Activated naive CD8-positive, alpha-beta T cell treated with anti-CD3 and anti-CD28 coated beads, Interleukin-2, amount 50 U/mL, for 24 hours (primary cell): ENCODE measurements at regions not wholly inside any gene's neighbourhood (a gene's known extent, or its start where the extent isn't known, plus 50 kb on each side); places are given as distances from the start of the nearest gene placed in this dataset.
A peak's percentile ranks its signal among the peaks of the same experiment; 100 is the strongest.
"Not testable (repeated sequence)": the region's sequence is repeated elsewhere in the genome, so short reads cannot be mapped to it uniquely, and the experiment has no call there.

Experiments used
- ATAC-seq: fragments of 150-1000 bp; cut with Tn5 transposase; one replicate; pipeline ENCODE4 v1.10.0; 2021
- DNase-seq: peaks from one replicate; pipeline ENCODE4 v3.0.0; 2021
- H3K27ac Mint-ChIP-seq: one replicate; pipeline ENCODE4 v1.8.0; 2021; ENCODE audit warnings: mild to moderate bottlenecking, mixed read lengths
- H3K27me3 Mint-ChIP-seq: one replicate; pipeline ENCODE4 v1.8.0; 2021; ENCODE audit warnings: mixed read lengths
- H3K36me3 Mint-ChIP-seq: one replicate; pipeline ENCODE4 v1.8.0; 2021; ENCODE audit warnings: low read depth, mixed read lengths
- H3K4me1 Mint-ChIP-seq: one replicate; pipeline ENCODE4 v1.8.0; 2021; ENCODE audit warnings: mixed read lengths
- H3K4me3 Mint-ChIP-seq: one replicate; pipeline ENCODE4 v1.8.0; 2021; ENCODE audit warnings: mild to moderate bottlenecking, moderate library complexity, mixed read lengths
- H3K9me3 Mint-ChIP-seq: one replicate; pipeline ENCODE4 v1.8.0; 2021; ENCODE audit warnings: mixed read lengths

- H3K4me3 Mint-ChIP-seq: no peak overlapping the region
- H3K27me3 Mint-ChIP-seq: no peaks in the 10 kb centered on the region
- DNase-seq (no peak), ATAC-seq (no peak)
- peaks cover 22% of the 10 kb centered on the region for H3K9me3 Mint-ChIP-seq
- H3K4me1 Mint-ChIP-seq: no peaks in the 10 kb centered on the region
- H3K27ac Mint-ChIP-seq: no peak overlapping the region
- H3K36me3 Mint-ChIP-seq: no peaks in the 10 kb centered on the region
Observed at GRCh38 chr16:35197656-35198055, 1738.2 kb downstream of the TP53TG3F start.

GRCh38 chr16:35198223-35199199 is 1739.1 kb downstream of the TP53TG3F start:
- H3K4me3 Mint-ChIP-seq: no peak overlapping the region
- peaks cover 22% of the 10 kb centered on the region for H3K9me3 Mint-ChIP-seq

GRCh38 chr16:35200662-35201061 is 1741.2 kb downstream of the TP53TG3F start:
- no peak overlapping the region for H3K4me3 Mint-ChIP-seq
- H3K9me3 Mint-ChIP-seq: peaks cover 21% of the 10 kb centered on the region
- no peaks in the 10 kb centered on the region for H3K4me1 Mint-ChIP-seq
- no peak overlapping the region for H3K27ac Mint-ChIP-seq
- H3K36me3 Mint-ChIP-seq: no peaks in the 10 kb centered on the region
- DNase-seq (no peak), ATAC-seq (no peak)
- no peaks in the 10 kb centered on the region for H3K27me3 Mint-ChIP-seq

More at GRCh38 chr16:35198223-35199199, 1739.1 kb downstream of the TP53TG3F start:
- H3K27ac Mint-ChIP-seq: no peak overlapping the region
- ATAC-seq (no peak), DNase-seq (no peak)
- no peaks in the 10 kb centered on the region for H3K36me3 Mint-ChIP-seq
- no peaks in the 10 kb centered on the region for H3K27me3 Mint-ChIP-seq
- no peaks in the 10 kb centered on the region for H3K4me1 Mint-ChIP-seq

GRCh38 chr16:35201151-35201550 is 1741.7 kb downstream of the TP53TG3F start:
- Mint-ChIP-seq H3K27ac (no peak overlapping the region), H3K4me1 (no peaks in the 10 kb centered on the region), H3K27me3 (no peaks in the 10 kb centered on the region), H3K4me3 (no peak overlapping the region), H3K36me3 (no peaks in the 10 kb centered on the region), H3K9me3 (peaks cover 26% of the 10 kb centered on the region)
- ATAC-seq: no peak
- DNase-seq: no peak

GRCh38 chr16:35203636-35204035 is 1744.2 kb downstream of the TP53TG3F start:
- DNase-seq (no peak), ATAC-seq (no peak)
- no peaks in the 10 kb centered on the region for H3K4me1 Mint-ChIP-seq
- no peak overlapping the region for H3K4me3 Mint-ChIP-seq
- no peaks in the 10 kb centered on the region for H3K36me3 Mint-ChIP-seq
- no peak overlapping the region for H3K27ac Mint-ChIP-seq
- H3K27me3 Mint-ChIP-seq: no peaks in the 10 kb centered on the region
- H3K9me3 Mint-ChIP-seq: peaks cover 24% of the 10 kb centered on the region

- Mint-ChIP-seq H3K4me3 (no peak overlapping the region), H3K27me3 (no peaks in the 10 kb centered on the region), H3K9me3 (peaks cover 15% of the 10 kb centered on the region), H3K27ac (no peak overlapping the region), H3K4me1 (no peaks in the 10 kb centered on the region), H3K36me3 (no peaks in the 10 kb centered on the region)
- ATAC-seq (no peak), DNase-seq (no peak)
Observed at GRCh38 chr16:35207059-35207999, 1747.9 kb downstream of the TP53TG3F start.

GRCh38 chr16:35208001-35208935 is 1748.9 kb downstream of the TP53TG3F start:
- Mint-ChIP-seq H3K4me1 (no peaks in the 10 kb centered on the region), H3K36me3 (no peaks in the 10 kb centered on the region), H3K4me3 (no peak overlapping the region), H3K9me3 (peaks cover 15% of the 10 kb centered on the region), H3K27me3 (no peaks in the 10 kb centered on the region), H3K27ac (no peak overlapping the region)
- ATAC-seq (peak; percentile 20), DNase-seq (no peak)

GRCh38 chr16:35210681-35211433 is 1751.4 kb downstream of the TP53TG3F start:
- ATAC-seq (no peak), DNase-seq (no peak)
- peaks cover 11% of the 10 kb centered on the region for H3K9me3 Mint-ChIP-seq
- H3K4me1 Mint-ChIP-seq: no peaks in the 10 kb centered on the region
- H3K36me3 Mint-ChIP-seq: no peaks in the 10 kb centered on the region
- no peaks in the 10 kb centered on the region for H3K27me3 Mint-ChIP-seq
- H3K4me3 Mint-ChIP-seq: no peak overlapping the region
- no peak overlapping the region for H3K27ac Mint-ChIP-seq

- Mint-ChIP-seq H3K36me3 (no peaks in the 10 kb centered on the region), H3K4me1 (no peaks in the 10 kb centered on the region), H3K27me3 (no peaks in the 10 kb centered on the region), H3K9me3 (peaks cover 17% of the 10 kb centered on the region), H3K4me3 (no peak overlapping the region), H3K27ac (no peak overlapping the region)
- DNase-seq: no peak
- ATAC-seq: no peak
Observed at GRCh38 chr16:35214840-35215239, 1755.4 kb downstream of the TP53TG3F start.

- H3K9me3 Mint-ChIP-seq: peaks cover 18% of the 10 kb centered on the region
- no peaks in the 10 kb centered on the region for H3K4me1 Mint-ChIP-seq
- DNase-seq: no peak
- H3K27me3 Mint-ChIP-seq: no peaks in the 10 kb centered on the region
- no peak overlapping the region for H3K4me3 Mint-ChIP-seq
- H3K27ac Mint-ChIP-seq: no peak overlapping the region
- ATAC-seq: no peak
- no peaks in the 10 kb centered on the region for H3K36me3 Mint-ChIP-seq
Observed at GRCh38 chr16:35215287-35215686, 1755.9 kb downstream of the TP53TG3F start.

GRCh38 chr16:35216261-35216660 is 1756.8 kb downstream of the TP53TG3F start:
- H3K27me3 Mint-ChIP-seq, H3K4me3 Mint-ChIP-seq, DNase-seq, H3K36me3 Mint-ChIP-seq, ATAC-seq, H3K4me1 Mint-ChIP-seq, H3K27ac Mint-ChIP-seq: not testable (repeated sequence)
- peaks cover 21% of the 10 kb centered on the region for H3K9me3 Mint-ChIP-seq

GRCh38 chr16:35221482-35222185 is 1762.2 kb downstream of the TP53TG3F start:
- H3K4me3 Mint-ChIP-seq: no peak overlapping the region
- H3K36me3 Mint-ChIP-seq: no peaks in the 10 kb centered on the region
- H3K4me1 Mint-ChIP-seq: no peaks in the 10 kb centered on the region
- H3K9me3 Mint-ChIP-seq: peaks cover 29% of the 10 kb centered on the region
- no peak overlapping the region for H3K27ac Mint-ChIP-seq
- no peak for DNase-seq
- no peak for ATAC-seq
- H3K27me3 Mint-ChIP-seq: no peaks in the 10 kb centered on the region

GRCh38 chr16:35234679-35235078 is 1775.3 kb downstream of the TP53TG3F start:
- Mint-ChIP-seq H3K4me1 (no peaks in the 10 kb centered on the region), H3K27ac (no peak overlapping the region), H3K27me3 (no peaks in the 10 kb centered on the region), H3K4me3 (no peak overlapping the region), H3K9me3 (peaks cover 10% of the 10 kb centered on the region), H3K36me3 (no peaks in the 10 kb centered on the region)
- DNase-seq (no peak), ATAC-seq (no peak)
